Right cardiac atrium (tissue), 5 donors: ENCODE measurements at regions not wholly inside any gene's neighbourhood (a gene's known extent, or its start where the extent isn't known, plus 50 kb on each side); places are given as distances from the start of the nearest gene placed in this dataset.

Source experiments
- ATAC-seq, 2 donors: fragments of 200-7000 bp; cut with Tn5 transposase; one replicate each; pipeline versions ENCODE4 v1.8.0 to v1.9.1; 2020; ENCODE audit warnings: moderate library complexity in 2 of 2, mild to moderate bottlenecking in 1 of 2
- DNase-seq, 3 donors: peaks; one replicate each; pipeline ENCODE4 v3.0.0-alpha.2; 2020
- H3K27ac ChIP-seq: one replicate; pipeline ENCODE4 v1.5.1; 2013; ENCODE audit warnings: mild to moderate bottlenecking, low read length, control low read depth, moderate library complexity
- H3K27me3 ChIP-seq: one replicate; pipeline ENCODE4 v1.6.1; 2013; ENCODE audit not compliant: control insufficient read depth, insufficient read depth
- H3K4me1 ChIP-seq: one replicate; pipeline ENCODE4 v1.6.1; 2013; ENCODE audit warnings: low read length; ENCODE audit not compliant: control insufficient read depth, insufficient read depth
- H3K4me3 ChIP-seq: one replicate; pipeline ENCODE4 v1.5.1; 2013; ENCODE audit warnings: low read length, control low read depth
- H3K9me3 ChIP-seq: one replicate; pipeline ENCODE4 v1.6.1; 2013; ENCODE audit warnings: low read length; ENCODE audit not compliant: control insufficient read depth
- WGBS: extraction: QIAGEN DNeasy Blood & Tissue Kit; methylation state at CpG from one replicate; pipeline ENCODE4 v1.1.7; 2013; 5-methylcytosine and 5-hydroxymethylcytosine counted together
- intact Hi-C, 4 donors: fragments of 100-400 bp; cut with DNase I; formaldehyde crosslinking; loops; one replicate each; pipeline versions ENCODE4 v1.11.0 to v1.14.0; 2022 to 2023
- donor health status: healthy with polysubstance abuse.
- donor health status: DM: no; HTN: yes; CAD: no.
- donor health status: DM: no; HTN: no; CAD: no.
- donor health status: DM: no; HTN: yes; CAD: no; lungs with severe emphysema.
- donor health status: DM: yes; HTN: yes; CAD: no.

DNA sequence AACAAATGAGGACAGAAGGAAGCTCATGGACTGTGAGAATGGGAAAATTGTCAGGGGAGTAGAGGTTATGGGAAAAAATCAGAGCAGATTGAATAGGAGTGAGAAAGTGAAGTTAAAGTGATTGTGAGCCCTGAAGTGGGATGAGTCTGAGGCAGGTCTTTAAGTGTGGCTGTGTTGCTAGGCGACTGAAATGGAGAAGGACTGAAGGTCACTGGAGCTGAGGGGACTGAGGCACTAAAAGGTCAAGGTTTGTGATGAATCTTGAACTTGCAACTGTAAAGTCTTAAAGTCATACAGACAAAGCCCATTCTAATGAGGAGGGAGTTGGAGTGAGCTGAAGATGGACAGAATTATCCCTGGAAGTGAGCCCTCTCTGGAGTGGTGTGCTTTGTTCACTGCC is 518.9 kb downstream of the TUSC7 start:
- Histone ChIP-seq H3K4me1 (no peaks in the 10 kb centered on the region), H3K9me3 (no peaks in the 10 kb centered on the region), H3K4me3 (no peak overlapping the region), H3K27ac (no peak overlapping the region), H3K27me3 (no peaks in the 10 kb centered on the region)
- DNase-seq: no peak
- no peak for ATAC-seq
- WGBS: 84% methylated on average over 1 of the region's 1 CpG
- intact Hi-C loops: no loop called here

- no peak overlapping the region for H3K27ac ChIP-seq
- no peaks in the 10 kb centered on the region for H3K9me3 ChIP-seq
- no peak for DNase-seq
- 86% methylated on average over 2 of the region's 2 CpGs for WGBS
- intact Hi-C loops: no loop called here
- H3K4me3 ChIP-seq: no peak overlapping the region
- H3K4me1 ChIP-seq: no peaks in the 10 kb centered on the region
- no peaks in the 10 kb centered on the region for H3K27me3 ChIP-seq
- no peak for ATAC-seq
Observed at GRCh38 chr3:117230924-117231323, 521.3 kb downstream of the TUSC7 start.

DNA sequence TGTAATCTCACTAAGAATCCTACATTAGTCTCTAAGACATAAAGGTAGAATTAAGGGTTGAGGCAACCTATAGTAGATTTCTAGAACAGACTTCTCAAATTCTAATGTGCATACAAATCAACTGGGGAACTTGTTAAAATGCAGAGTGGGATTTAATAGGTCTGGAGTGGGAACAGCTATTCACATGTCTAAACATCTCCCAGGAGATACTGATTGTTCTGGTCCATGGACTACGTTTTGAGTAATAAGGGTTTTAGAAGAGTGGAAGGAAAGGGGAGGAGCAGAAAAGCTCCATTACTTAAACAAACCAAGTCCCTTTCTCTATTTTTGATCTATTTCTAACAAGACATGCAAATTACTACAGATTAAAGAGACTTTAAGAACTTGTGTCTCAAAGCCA is 524.8 kb downstream of the TUSC7 start:
- no peak overlapping the region for H3K4me3 ChIP-seq
- ATAC-seq (no peak), DNase-seq (no peak)
- WGBS: 24% methylated on average over 1 of the region's 1 CpG
- H3K27ac ChIP-seq: no peak overlapping the region
- H3K4me1 ChIP-seq: no peaks in the 10 kb centered on the region
- no peaks in the 10 kb centered on the region for H3K27me3 ChIP-seq
- intact Hi-C loops: no loop called here
- H3K9me3 ChIP-seq: no peaks in the 10 kb centered on the region

- ATAC-seq (no peak), DNase-seq (no peak)
- no peaks in the 10 kb centered on the region for H3K4me1 ChIP-seq
- no peak overlapping the region for H3K4me3 ChIP-seq
- WGBS: 81% methylated on average over 1 of the region's 1 CpG
- no peaks in the 10 kb centered on the region for H3K9me3 ChIP-seq
- no peaks in the 10 kb centered on the region for H3K27me3 ChIP-seq
- H3K27ac ChIP-seq: no peak overlapping the region
- intact Hi-C loops: no loop called here
Observed at GRCh38 chr3:117235304-117235703, 525.7 kb downstream of the TUSC7 start.

DNA sequence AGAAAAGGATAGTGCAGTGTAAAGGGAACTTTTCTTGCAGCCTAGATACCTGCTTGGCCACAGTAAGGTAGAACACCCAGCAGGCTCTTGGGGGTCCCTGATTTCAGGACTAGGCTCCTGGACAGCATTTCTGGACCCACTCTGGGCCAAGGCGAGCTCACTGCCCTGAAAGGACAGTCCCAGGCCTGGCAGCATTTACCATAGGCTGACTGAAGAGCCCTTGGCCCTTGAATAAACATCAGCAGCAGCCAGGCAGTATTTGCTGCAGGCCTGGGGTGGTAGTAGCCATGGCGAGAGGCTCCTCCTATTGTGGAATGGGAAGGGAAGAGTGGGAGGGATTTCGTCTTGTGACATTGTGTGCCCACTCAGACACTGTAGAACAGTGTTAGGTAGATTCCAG is 529.2 kb downstream of the TUSC7 start:
- H3K27ac ChIP-seq: no peak overlapping the region
- no peaks in the 10 kb centered on the region for H3K4me1 ChIP-seq
- DNase-seq: peak in 1 of 3 donors; percentile 10
- 84% methylated on average over 3 of the region's 3 CpGs for WGBS
- H3K27me3 ChIP-seq: no peaks in the 10 kb centered on the region
- intact Hi-C loops: no loop called here
- no peaks in the 10 kb centered on the region for H3K9me3 ChIP-seq
- no peak for ATAC-seq
- no peak overlapping the region for H3K4me3 ChIP-seq

GRCh38 chr3:117243657-117244056 is 534.1 kb downstream of the TUSC7 start:
- ATAC-seq: no peak
- H3K27me3 ChIP-seq: no peaks in the 10 kb centered on the region
- intact Hi-C loops: no loop called here
- no peaks in the 10 kb centered on the region for H3K9me3 ChIP-seq
- 78% methylated on average over 2 of the region's 2 CpGs for WGBS
- H3K4me1 ChIP-seq: no peaks in the 10 kb centered on the region
- H3K27ac ChIP-seq: no peak overlapping the region
- no peak for DNase-seq
- H3K4me3 ChIP-seq: no peak overlapping the region

DNA sequence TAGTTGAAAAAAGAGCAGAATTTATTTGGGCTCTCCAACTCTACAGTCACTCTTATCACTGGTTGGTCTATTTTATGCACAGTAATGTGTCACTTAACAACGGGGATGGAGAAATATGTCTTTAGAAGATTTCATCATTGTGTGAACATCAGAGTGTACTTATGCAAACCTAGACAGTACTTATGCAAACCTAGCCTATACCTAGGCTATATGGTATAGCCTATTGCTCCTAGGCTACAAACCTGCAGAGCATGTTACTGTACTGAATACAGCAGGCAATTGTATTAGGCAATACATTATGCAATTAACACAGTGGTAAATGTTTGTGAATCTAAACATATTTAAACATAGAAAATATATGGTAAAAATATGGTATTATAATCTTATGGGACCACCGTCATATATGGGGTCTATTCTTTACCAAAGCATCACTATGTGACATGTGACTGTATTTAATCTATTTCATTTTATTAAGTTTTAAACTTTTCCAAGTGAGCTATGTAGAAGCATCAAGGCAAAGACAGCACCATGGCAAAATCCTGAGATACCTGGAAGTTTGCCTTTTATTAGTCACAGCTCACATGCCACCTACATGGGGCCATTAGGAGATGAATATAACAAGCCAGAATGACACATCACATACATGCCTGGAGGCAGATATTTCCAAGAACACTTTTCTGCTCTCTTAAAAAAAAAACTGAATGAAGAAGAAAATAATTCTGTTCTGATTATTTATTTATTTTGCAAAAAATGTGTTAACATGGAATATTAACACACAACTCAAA is 537.4 kb downstream of the TUSC7 start:
- WGBS: 56% methylated on average over 2 of the region's 2 CpGs
- ATAC-seq (no peak), DNase-seq (no peak)
- Histone ChIP-seq H3K9me3 (no peaks in the 10 kb centered on the region), H3K27me3 (no peaks in the 10 kb centered on the region), H3K27ac (no peak overlapping the region), H3K4me1 (no peaks in the 10 kb centered on the region), H3K4me3 (no peak overlapping the region)
- intact Hi-C loops: no loop called here

- DNase-seq (no peak), ATAC-seq (no peak)
- Histone ChIP-seq H3K4me3 (no peak overlapping the region), H3K27ac (no peak overlapping the region), H3K27me3 (no peaks in the 10 kb centered on the region), H3K4me1 (no peaks in the 10 kb centered on the region), H3K9me3 (no peaks in the 10 kb centered on the region)
- intact Hi-C loops: no loop called here
- 89% methylated on average over 1 of the region's 1 CpG for WGBS
Observed at GRCh38 chr3:117248153-117248552, 538.6 kb downstream of the TUSC7 start.

DNA sequence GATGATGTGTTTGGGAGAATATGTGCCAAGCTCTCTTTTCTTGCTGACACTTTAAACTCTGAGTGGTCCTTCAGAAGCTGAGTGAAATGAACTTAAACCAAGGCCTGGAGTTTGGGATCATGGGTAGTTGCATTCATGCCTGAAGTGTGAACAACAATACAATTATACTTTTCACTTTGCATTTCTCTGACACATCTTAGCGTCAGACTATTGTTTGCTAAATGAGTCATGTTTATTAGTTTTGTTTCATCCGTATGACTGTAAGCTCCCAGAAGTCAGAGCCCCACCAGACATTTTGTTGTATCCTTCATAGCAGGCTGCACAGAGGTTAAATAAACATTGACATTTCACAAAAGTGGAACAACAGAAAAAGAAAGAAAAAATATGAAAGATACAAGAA is 542.6 kb downstream of the TUSC7 start:
- WGBS: 78% methylated on average over 2 of the region's 2 CpGs
- ATAC-seq: no peak
- H3K4me3 ChIP-seq: no peak overlapping the region
- DNase-seq: no peak
- H3K9me3 ChIP-seq: no peaks in the 10 kb centered on the region
- no peak overlapping the region for H3K27ac ChIP-seq
- intact Hi-C loops: no loop called here
- H3K4me1 ChIP-seq: no peaks in the 10 kb centered on the region
- H3K27me3 ChIP-seq: no peaks in the 10 kb centered on the region

DNA sequence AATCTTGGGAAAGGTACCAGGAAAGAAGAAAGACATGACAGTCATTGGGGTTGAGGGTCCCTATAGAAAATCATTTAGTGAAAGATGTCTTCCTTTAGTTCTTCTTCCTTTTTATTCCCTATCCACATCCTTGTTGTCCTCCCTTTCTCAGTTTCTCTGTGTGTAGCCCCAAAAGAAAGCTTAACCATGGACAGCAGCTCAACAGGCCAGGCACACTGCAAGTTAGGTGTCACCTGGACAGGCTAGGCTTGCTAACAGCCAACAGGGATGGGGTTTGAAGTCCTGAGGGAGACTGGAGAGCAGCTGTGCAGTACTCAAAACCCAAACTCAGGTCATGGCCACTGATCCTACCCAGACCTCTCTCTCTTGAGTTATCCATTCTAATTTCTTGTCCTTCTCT is 543.1 kb downstream of the TUSC7 start:
- ATAC-seq: no peak
- no peaks in the 10 kb centered on the region for H3K4me1 ChIP-seq
- H3K27ac ChIP-seq: no peak overlapping the region
- no peaks in the 10 kb centered on the region for H3K27me3 ChIP-seq
- intact Hi-C loops: no loop called here
- H3K4me3 ChIP-seq: no peak overlapping the region
- H3K9me3 ChIP-seq: no peaks in the 10 kb centered on the region
- DNase-seq: no peak

GRCh38 chr3:117253636-117254035 is 544.1 kb downstream of the TUSC7 start:
- 91% methylated on average over 2 of the region's 2 CpGs for WGBS
- H3K27me3 ChIP-seq: no peaks in the 10 kb centered on the region
- ATAC-seq (no peak), DNase-seq (no peak)
- no peak overlapping the region for H3K4me3 ChIP-seq
- intact Hi-C loops: no loop called here
- no peaks in the 10 kb centered on the region for H3K4me1 ChIP-seq
- no peak overlapping the region for H3K27ac ChIP-seq
- no peaks in the 10 kb centered on the region for H3K9me3 ChIP-seq

- intact Hi-C loops: no loop called here
- no peak overlapping the region for H3K27ac ChIP-seq
- no peak for DNase-seq
- no peak overlapping the region for H3K4me3 ChIP-seq
- 85% methylated on average over 3 of the region's 3 CpGs for WGBS
- ATAC-seq: no peak
- H3K4me1 ChIP-seq: no peaks in the 10 kb centered on the region
- H3K9me3 ChIP-seq: no peaks in the 10 kb centered on the region
- H3K27me3 ChIP-seq: no peaks in the 10 kb centered on the region
Observed at GRCh38 chr3:117254985-117255384, 545.4 kb downstream of the TUSC7 start.
